Panc1 (cell line): ENCODE measurements at regions not wholly inside any gene's neighbourhood (a gene's known extent, or its start where the extent isn't known, plus 50 kb on each side); places are given as distances from the start of the nearest gene placed in this dataset.

ENCODE experiments used
- ATAC-seq: fragments of 200-7000 bp; cut with Tn5 transposase; 2 replicates; pipeline ENCODE4 v1.9.1; 2020; ENCODE audit warnings: mild to moderate bottlenecking, moderate library complexity
- BruUV-seq: library from RNA; stranded (reverse); fragments of 400-500 nt; replicated peaks from 2 replicates; lab custom pipeline; 2021; lab: Mats Ljungman, UMichigan
- CTCF ChIA-PET: fragments of 300-600 bp; sonication (Branson Sonifier 250); formaldehyde crosslinking; loops from one replicate; lab custom pipeline; 2022; ENCODE audit warnings: antibody characterized with exemption; lab: Charles Lee
- POLR2A ChIA-PET: fragments of 300-600 bp; sonication (Branson Sonifier 250); formaldehyde crosslinking; loops from one replicate; lab custom pipeline; 2022; ENCODE audit warnings: antibody characterized with exemption; lab: Charles Lee
- DNase-seq: peaks from one replicate; pipeline ENCODE4 v3.0.0-alpha.2; 2010; ENCODE audit warnings: low read depth, low spot score
- H3K27ac ChIP-seq: 2 replicates; pipeline ENCODE4 v1.5.1; 2011; ENCODE audit warnings: mild to moderate bottlenecking, low read length, inconsistent platforms
- H3K27me3 ChIP-seq: fragments of 200-500 bp; sonication (Bioruptor generic); 2 replicates; pipeline ENCODE4 v1.6.0; 2014; ENCODE audit warnings: low read length, inconsistent platforms; ENCODE audit not compliant: control insufficient read depth, insufficient read depth
- H3K36me3 ChIP-seq: fragments of 200-500 bp; sonication (Bioruptor generic); 2 replicates; pipeline ENCODE4 v1.5.1; 2014; ENCODE audit warnings: inconsistent platforms, mild to moderate bottlenecking, low read length, moderate library complexity; ENCODE audit not compliant: control insufficient read depth, insufficient read depth
- H3K4me1 ChIP-seq: 2 replicates; pipeline ENCODE4 v1.5.1; 2011; ENCODE audit warnings: inconsistent platforms, mild to moderate bottlenecking, low read length, moderate library complexity; ENCODE audit not compliant: control insufficient read depth, insufficient read depth
- H3K4me3 ChIP-seq, 2 experiments: 2 replicates each; pipeline ENCODE4 v1.5.1; 2011 to 2012; ENCODE audit warnings: low read depth in 2 of 2, low read length in 2 of 2, mild to moderate bottlenecking in 2 of 2, inconsistent platforms in 1 of 2, moderate library complexity in 1 of 2
- H3K9me3 ChIP-seq: fragments of 200-500 bp; sonication (Bioruptor generic); 2 replicates; pipeline ENCODE4 v1.5.1; 2014; ENCODE audit warnings: low read depth, mild to moderate bottlenecking, inconsistent platforms, low read length, moderate library complexity; ENCODE audit not compliant: control insufficient read depth, insufficient read depth
- CTCF ChIP-seq: fragments of 450-650 bp; IDR thresholded peaks from 2 replicates; pipeline ENCODE4 v1.5.1; 2017; ENCODE audit warnings: mild to moderate bottlenecking
- POLR2AphosphoS5 ChIP-seq: IDR thresholded peaks from 2 replicates; pipeline ENCODE4 v1.6.1; 2012; ENCODE audit warnings: mild to moderate bottlenecking, low read depth, low read length, moderate library complexity
- REST ChIP-seq, 2 experiments: IDR thresholded peaks; 2 replicates each; pipeline ENCODE4 v1.6.1; 2011 to 2012; ENCODE audit warnings: low read depth in 2 of 2, control low read depth in 1 of 2, low read length in 1 of 2, mild to moderate bottlenecking in 1 of 2, moderate library complexity in 1 of 2; ENCODE audit not compliant: insufficient read depth in 1 of 2
- SIN3A ChIP-seq: IDR thresholded peaks from 2 replicates; pipeline ENCODE4 v1.6.1; 2012; ENCODE audit warnings: low read depth, mild to moderate bottlenecking, low read length, moderate library complexity, borderline replicate concordance; ENCODE audit not compliant: insufficient read depth
- TCF7L2 ChIP-seq: IDR thresholded peaks from 2 replicates; pipeline ENCODE4 v1.6.1; 2011; ENCODE audit warnings: mild to moderate bottlenecking, low read depth, low read length, inconsistent platforms
- in situ Hi-C: cut with HindIII; loops from 2 replicates; pipeline ENCODE4 v1.10.0; 2016; ENCODE audit warnings: low sequenced_read_pairs, low pct_unique_long_range_greater_than_20kb
- intact Hi-C: fragments of 100-400 bp; cut with micrococcal nuclease; formaldehyde crosslinking; loops from one replicate; pipeline ENCODE4 v1.10.0; 2022; ENCODE audit not compliant: unreplicated experiment

GRCh38 chr4:125486351-125486750, 171.6 kb downstream of the FAT4 start:
- DNase-seq: no peak
- ChIA-PET CTCF (no interaction called here), POLR2A (no interaction called here)

GRCh38 chr4:125489952-125490690, 175.4 kb downstream of the FAT4 start:
- POLR2A ChIA-PET: no interaction called here
- no TSS peak for BruUV-seq
- TF ChIP-seq REST (IDR thresholded peaks at IDR 0.05; ENCODE audit: insufficient read depth in 1 of 2, low read depth in 2 of 2, low read length in 1 of 2): no peak
- no peak for TF ChIP-seq SIN3A
- TF ChIP-seq TCF7L2: no peak
- TF ChIP-seq CTCF: no peak
- no peak for TF ChIP-seq POLR2AphosphoS5
- CTCF ChIA-PET: no interaction called here
- ATAC-seq: no peak
- in situ Hi-C loops (no loop called here), intact Hi-C loops (no loop called here)
- Histone ChIP-seq H3K27ac (no peak overlapping the region), H3K27me3 (no peaks in the 10 kb centered on the region), H3K4me3 (no peak overlapping the region), H3K36me3 (no peaks in the 10 kb centered on the region), H3K9me3 (no peaks in the 10 kb centered on the region), H3K4me1 (no peaks in the 10 kb centered on the region)
- DNase-seq: no peak

More at GRCh38 chr4:125486351-125486750, 171.6 kb downstream of the FAT4 start:
- ATAC-seq: no peak
- in situ Hi-C loops: no loop called here
- H3K27me3 ChIP-seq: no peaks in the 10 kb centered on the region
- H3K4me3 ChIP-seq: no peak overlapping the region
- H3K27ac ChIP-seq: no peak overlapping the region
- H3K9me3 ChIP-seq: no peaks in the 10 kb centered on the region
- intact Hi-C loops: no loop called here
- BruUV-seq: no TSS peak
- no peak for TF ChIP-seq REST (IDR thresholded peaks at IDR 0.05; ENCODE audit: insufficient read depth in 1 of 2, low read depth in 2 of 2, low read length in 1 of 2)
- TF ChIP-seq CTCF: no peak
- TF ChIP-seq POLR2AphosphoS5: no peak
- TF ChIP-seq SIN3A: no peak
- TF ChIP-seq TCF7L2: no peak
- H3K36me3 ChIP-seq: no peaks in the 10 kb centered on the region
- H3K4me1 ChIP-seq: no peaks in the 10 kb centered on the region
